WI38 (cell line): ENCODE measurements at regions not wholly inside any gene's neighbourhood (a gene's known extent, or its start where the extent isn't known, plus 50 kb on each side); places are given as distances from the start of the nearest gene placed in this dataset.

Source experiments
- H3K4me3 ChIP-seq: 2 replicates; pipeline ENCODE4 v1.5.1; 2011; ENCODE audit warnings: low read depth, mild to moderate bottlenecking, control low read depth, low read length
- CTCF ChIP-seq: IDR thresholded peaks from 2 replicates; pipeline ENCODE4 v1.5.1; 2012; ENCODE audit warnings: low read depth, mild to moderate bottlenecking, control low read depth, low read length

DNA sequence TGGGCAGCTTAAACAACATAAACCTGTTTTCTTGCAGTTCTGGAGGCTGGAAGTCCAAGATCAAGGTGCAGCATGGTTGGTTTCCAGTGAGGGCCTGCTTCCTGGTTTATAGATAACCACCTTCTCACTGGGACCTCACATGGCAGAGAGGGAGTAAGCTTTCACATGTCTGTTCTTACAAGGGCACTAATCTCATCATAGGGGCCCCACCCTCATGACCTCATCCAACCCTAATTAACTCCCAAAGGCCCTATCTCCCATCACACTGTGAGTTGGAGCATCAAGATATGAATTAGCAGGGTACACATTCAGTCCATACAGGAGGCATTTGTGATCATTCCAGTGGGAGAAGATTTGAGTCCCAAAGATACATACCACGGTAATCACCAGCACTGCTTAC, 50.5 kb upstream of the GRIN2A start:
- no peak overlapping the region for H3K4me3 ChIP-seq
- TF ChIP-seq CTCF = no peak

GRCh38 chr16:10239640-10240039, 57.4 kb upstream of the GRIN2A start:
- TF ChIP-seq CTCF = no peak
- no peak overlapping the region for H3K4me3 ChIP-seq

DNA sequence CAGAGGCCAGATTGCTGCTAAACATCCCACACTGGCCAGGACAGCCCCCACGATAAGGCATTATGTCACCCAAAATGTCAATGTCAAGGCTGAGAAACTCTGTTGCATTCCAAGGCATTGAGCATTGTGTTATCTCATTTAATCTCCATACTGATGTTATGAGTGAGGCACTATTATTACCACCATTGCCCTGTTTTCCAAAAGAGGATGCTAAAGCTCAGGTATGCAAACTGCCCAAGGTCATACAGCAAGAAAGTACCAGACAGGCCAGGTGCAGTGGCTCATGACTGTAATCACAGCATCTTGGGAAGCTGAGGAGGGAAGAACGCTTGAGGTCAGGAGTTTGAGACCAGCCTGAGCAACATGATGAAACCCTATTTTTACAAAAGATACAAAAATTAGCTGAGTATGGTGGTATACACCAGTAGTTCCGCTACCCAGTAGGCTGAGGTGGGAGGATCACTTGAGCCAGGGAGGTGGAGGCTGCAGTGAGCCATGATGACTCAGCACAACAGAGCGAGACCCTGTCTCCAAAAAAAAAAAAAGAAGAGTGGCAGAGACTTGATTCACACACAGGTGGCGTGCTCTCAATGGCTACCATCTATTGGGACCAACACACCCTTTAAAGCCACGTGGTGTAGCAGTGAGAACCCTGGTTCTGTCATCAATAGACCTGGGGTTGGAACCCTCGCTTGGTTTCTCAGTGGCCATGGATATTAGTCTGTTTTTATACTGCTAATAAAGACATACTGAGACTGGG, 58.8 kb upstream of the GRIN2A start:
- TF ChIP-seq CTCF = no peak
- no peak overlapping the region for H3K4me3 ChIP-seq

DNA sequence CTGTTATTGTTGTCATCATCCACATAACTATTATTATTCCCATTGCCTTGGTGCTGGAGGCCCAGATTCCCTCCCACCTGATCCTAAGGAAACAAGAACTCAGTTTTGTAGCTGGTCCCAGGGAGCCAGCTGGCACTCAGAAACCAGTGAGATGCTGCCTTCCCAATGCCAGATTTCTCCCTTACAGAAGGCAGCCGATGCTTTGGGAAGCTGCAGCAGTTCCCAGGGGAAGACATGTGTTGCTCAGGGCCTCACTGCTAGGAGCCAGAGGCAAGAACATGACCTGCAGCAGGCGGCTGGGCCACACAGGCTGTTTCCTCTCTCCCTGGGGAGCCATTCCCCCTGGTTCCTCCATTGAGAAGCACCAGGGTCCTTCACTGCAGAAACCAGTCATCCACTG, 59.9 kb upstream of the GRIN2A start:
- no peak for TF ChIP-seq CTCF
- H3K4me3 ChIP-seq = no peak overlapping the region

- TF ChIP-seq CTCF = no peak
- no peak overlapping the region for H3K4me3 ChIP-seq
Observed at GRCh38 chr16:10242916-10243315, 60.7 kb upstream of the GRIN2A start.

GRCh38 chr16:10245002-10245401, 62.8 kb upstream of the GRIN2A start:
- no peak for TF ChIP-seq CTCF
- no peak overlapping the region for H3K4me3 ChIP-seq

- H3K4me3 ChIP-seq = no peak overlapping the region
- TF ChIP-seq CTCF = no peak
Observed at GRCh38 chr16:10250137-10250828, 68.1 kb upstream of the GRIN2A start.
